ENCODE measurements at regions not wholly inside any gene's neighbourhood (a gene's known extent, or its start where the extent isn't known, plus 50 kb on each side); places are given as distances from the start of the nearest gene placed in this dataset.
"Not testable (repeated sequence)": the region's sequence is repeated elsewhere in the genome, so short reads cannot be mapped to it uniquely, and the experiment has no call there.

DNA sequence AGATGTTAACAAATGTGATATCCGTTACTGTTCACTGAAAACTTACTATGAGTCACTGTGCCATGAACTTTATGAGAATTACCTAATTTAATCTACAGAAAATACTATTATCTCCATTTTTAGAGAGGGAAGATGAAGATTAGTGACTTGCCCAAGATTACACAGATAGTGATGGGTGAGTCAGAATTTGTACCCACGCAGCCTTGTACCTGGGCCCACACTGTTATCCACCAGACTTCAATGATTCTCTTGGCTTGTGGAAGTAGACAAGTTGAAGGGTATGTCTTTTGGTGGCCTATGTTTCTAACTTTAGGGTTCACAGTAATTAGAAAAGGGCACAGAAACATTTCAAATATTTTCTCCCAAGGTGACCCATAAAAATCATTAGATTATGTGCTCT is 472.5 kb upstream of the NR3C2 start:
- no peak overlapping the region for H3K9ac ChIP-seq (ENCODE audit: low read length)
- no peaks in the 10 kb centered on the region for H3K36me3 ChIP-seq (ENCODE audit: control insufficient read depth, insufficient read depth, low read length)
- H3K4me1 ChIP-seq (ENCODE audit: control insufficient read depth, insufficient read depth, low read length): no peaks in the 10 kb centered on the region
- no peak overlapping the region for H3K4me3 ChIP-seq (ENCODE audit: low read length)
- no peak overlapping the region for H3K27ac ChIP-seq (ENCODE audit: low read depth, low read length)
- H3K27me3 ChIP-seq (ENCODE audit: control insufficient read depth, insufficient read depth, low read length): no peaks in the 10 kb centered on the region

DNA sequence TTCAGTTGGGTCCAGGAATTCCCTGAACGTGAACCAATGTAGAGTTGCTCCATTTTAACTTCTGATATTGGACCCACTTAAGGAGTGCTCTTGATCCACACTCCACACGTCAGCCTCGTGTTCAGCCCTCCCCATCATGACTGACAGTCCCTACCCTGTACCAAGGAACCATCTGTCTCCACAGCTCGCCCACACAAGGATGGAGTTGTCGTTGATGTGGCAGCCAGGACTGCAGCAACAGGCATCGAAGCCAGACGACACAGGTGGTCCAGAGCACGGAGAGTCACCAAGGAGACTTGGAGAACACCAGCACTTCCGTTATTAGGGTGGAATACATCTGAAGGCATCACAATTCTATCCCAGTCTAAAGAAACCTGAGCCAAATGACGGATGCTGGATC is 472.1 kb upstream of the NR3C2 start:
- no peak overlapping the region for H3K9ac ChIP-seq (ENCODE audit: low read length)
- no peaks in the 10 kb centered on the region for H3K4me1 ChIP-seq (ENCODE audit: control insufficient read depth, insufficient read depth, low read length)
- no peaks in the 10 kb centered on the region for H3K36me3 ChIP-seq (ENCODE audit: control insufficient read depth, insufficient read depth, low read length)
- H3K27me3 ChIP-seq (ENCODE audit: control insufficient read depth, insufficient read depth, low read length): no peaks in the 10 kb centered on the region
- H3K27ac ChIP-seq (ENCODE audit: low read depth, low read length): no peak overlapping the region
- no peak overlapping the region for H3K4me3 ChIP-seq (ENCODE audit: low read length)

DNA sequence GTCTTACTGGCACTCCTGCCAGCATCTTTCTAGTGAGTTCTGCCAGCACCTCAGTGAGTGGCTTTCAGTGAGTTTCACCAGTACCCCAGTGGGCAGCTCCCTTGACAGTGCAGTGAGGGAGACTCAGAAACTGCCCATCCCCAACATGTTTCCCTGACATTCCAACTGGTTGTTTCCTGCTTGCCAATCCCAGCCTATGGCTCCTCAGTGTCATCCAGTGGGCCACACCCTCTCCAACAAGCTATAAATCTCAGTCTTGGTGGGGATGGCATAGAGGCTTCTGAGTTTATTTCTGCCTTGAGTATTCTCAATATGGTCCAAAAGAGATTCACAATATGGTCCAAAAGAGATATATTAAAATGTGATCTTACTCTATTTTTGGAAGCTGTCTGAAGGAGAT is 461.2 kb upstream of the NR3C2 start:
- Histone ChIP-seq H3K27me3 (ENCODE audit: control insufficient read depth, insufficient read depth, low read length) (no peaks in the 10 kb centered on the region), H3K4me3 (ENCODE audit: low read length) (no peak overlapping the region), H3K36me3 (ENCODE audit: control insufficient read depth, insufficient read depth, low read length) (no peaks in the 10 kb centered on the region), H3K4me1 (ENCODE audit: control insufficient read depth, insufficient read depth, low read length) (no peaks in the 10 kb centered on the region), H3K27ac (ENCODE audit: low read depth, low read length) (no peak overlapping the region), H3K9ac (ENCODE audit: low read length) (no peak overlapping the region)

DNA sequence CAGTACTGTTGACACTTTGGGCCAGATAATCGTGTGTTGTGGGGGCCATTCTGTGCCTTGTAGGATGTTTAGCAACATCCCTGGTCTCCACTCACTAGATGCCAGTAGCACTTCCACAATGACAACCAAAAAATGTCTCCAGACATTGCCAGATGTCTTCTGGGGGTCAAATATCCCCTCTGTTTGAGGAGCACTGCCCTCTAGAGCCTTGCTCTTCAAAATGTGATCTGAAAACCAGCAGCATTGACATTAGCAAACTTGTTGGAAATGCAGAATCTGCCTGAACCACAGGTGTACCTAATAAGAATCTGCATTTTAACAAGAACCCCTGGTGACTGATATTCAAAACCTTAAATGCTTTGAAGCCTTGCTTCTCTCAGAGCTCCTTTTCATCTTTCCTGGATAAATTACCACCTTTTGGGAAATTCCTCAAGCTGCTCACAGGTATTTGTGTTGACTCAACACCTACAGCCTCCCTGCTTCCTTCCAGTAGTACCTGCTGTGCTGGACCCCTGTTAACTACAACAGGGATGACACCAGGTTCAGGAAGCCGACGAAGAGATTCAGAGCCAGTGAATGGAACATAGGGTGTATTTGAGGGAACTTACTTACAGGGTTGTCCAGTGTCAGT is 459.0 kb upstream of the NR3C2 start:
- Histone ChIP-seq H3K27me3 (ENCODE audit: control insufficient read depth, insufficient read depth, low read length) (no peaks in the 10 kb centered on the region), H3K36me3 (ENCODE audit: control insufficient read depth, insufficient read depth, low read length) (no peaks in the 10 kb centered on the region), H3K4me3 (ENCODE audit: low read length) (no peak overlapping the region), H3K9ac (ENCODE audit: low read length) (no peak overlapping the region), H3K4me1 (ENCODE audit: control insufficient read depth, insufficient read depth, low read length) (no peaks in the 10 kb centered on the region), H3K27ac (ENCODE audit: low read depth, low read length) (no peak overlapping the region)

DNA sequence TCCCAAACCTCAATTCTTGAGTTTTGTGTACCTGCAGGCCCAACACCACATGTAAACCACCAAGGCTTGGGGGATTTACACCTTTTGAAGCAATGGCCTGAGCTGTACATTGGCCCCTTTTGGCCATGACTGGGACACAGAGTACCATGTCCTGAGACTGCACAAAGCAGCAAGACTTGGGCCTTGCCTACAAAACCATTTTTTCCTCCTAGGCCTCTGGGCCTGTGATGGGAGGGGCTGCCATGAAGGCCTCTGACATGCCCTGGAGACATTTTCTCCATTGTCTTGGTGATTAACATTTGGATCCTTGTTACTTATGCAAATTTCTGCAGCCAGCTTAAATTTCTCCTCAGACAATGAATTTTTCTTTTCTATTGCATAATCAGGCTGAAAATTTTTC is 455.9 kb upstream of the NR3C2 start:
- not testable (repeated sequence) for H3K36me3 ChIP-seq (ENCODE audit: control insufficient read depth, insufficient read depth, low read length); H3K4me3 ChIP-seq (ENCODE audit: low read length); H3K27me3 ChIP-seq (ENCODE audit: control insufficient read depth, insufficient read depth, low read length); H3K9ac ChIP-seq (ENCODE audit: low read length); H3K27ac ChIP-seq (ENCODE audit: low read depth, low read length); H3K4me1 ChIP-seq (ENCODE audit: control insufficient read depth, insufficient read depth, low read length)

DNA sequence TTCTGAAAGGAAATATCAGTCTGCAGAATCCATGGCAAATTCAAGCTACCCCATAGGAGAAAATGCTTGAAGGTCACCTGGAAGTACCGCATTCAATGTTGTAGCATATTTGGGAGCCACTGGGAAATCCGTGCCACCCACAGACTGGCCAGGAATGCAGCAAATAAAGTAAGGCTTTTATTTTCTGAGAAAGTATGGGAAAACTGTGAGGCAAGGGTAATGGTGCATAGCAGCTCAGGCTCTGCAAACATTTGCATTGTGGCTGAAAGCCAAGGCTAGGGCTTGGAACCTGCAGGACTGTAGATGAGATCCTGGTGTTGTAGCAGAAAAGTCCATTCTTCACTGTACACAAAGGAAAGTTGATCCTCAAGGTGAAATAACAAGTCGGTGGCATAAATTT is 450.9 kb upstream of the NR3C2 start:
- H3K27ac ChIP-seq (ENCODE audit: low read depth, low read length): no peak overlapping the region
- no peaks in the 10 kb centered on the region for H3K4me1 ChIP-seq (ENCODE audit: control insufficient read depth, insufficient read depth, low read length)
- no peaks in the 10 kb centered on the region for H3K27me3 ChIP-seq (ENCODE audit: control insufficient read depth, insufficient read depth, low read length)
- H3K36me3 ChIP-seq (ENCODE audit: control insufficient read depth, insufficient read depth, low read length): no peaks in the 10 kb centered on the region
- H3K9ac ChIP-seq (ENCODE audit: low read length): no peak overlapping the region
- no peak overlapping the region for H3K4me3 ChIP-seq (ENCODE audit: low read length)

DNA sequence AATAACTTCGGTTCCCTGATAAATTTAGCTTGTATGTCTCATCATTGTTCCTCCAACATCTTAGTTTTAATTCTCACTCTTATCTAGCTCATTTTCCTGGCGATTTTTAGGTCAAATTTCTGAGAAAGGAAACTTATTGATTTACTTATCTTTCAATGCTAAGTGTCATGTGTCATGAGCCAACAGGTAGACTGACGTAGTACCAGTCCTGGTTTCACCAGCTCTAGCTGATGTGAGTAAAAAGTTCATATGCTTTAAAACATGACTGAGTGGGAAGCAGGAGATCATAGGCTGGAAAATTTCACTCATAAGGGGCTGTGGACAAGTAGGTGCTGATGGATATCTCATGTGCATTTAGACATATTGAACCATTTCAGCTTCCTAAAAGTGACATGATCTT is 441.7 kb upstream of the NR3C2 start:
- H3K36me3 ChIP-seq (ENCODE audit: control insufficient read depth, insufficient read depth, low read length): no peaks in the 10 kb centered on the region
- no peak overlapping the region for H3K4me3 ChIP-seq (ENCODE audit: low read length)
- H3K27ac ChIP-seq (ENCODE audit: low read depth, low read length): no peak overlapping the region
- H3K4me1 ChIP-seq (ENCODE audit: control insufficient read depth, insufficient read depth, low read length): no peaks in the 10 kb centered on the region
- H3K27me3 ChIP-seq (ENCODE audit: control insufficient read depth, insufficient read depth, low read length): no peaks in the 10 kb centered on the region
- H3K9ac ChIP-seq (ENCODE audit: low read length): no peak overlapping the region

DNA sequence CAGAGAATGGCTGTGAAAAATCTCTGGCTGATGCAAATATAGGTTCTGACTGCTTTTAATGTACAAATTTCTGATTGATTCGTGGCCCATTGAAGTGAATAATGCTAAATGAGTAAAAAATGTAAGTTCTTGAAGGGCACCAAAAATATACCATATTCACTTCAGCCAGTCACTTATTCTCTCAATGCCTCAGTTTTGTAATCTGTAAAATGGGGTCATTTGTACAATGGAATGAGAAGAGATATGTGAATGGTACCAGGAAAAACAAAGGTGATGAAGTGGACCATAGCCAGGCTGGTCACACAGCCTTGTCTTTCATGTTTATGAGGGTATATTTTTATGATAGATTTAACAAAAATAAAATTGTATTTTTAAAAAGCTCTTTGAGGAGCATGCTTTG is 441.2 kb upstream of the NR3C2 start:
- Histone ChIP-seq H3K4me1 (ENCODE audit: control insufficient read depth, insufficient read depth, low read length) (no peaks in the 10 kb centered on the region), H3K4me3 (ENCODE audit: low read length) (no peak overlapping the region), H3K36me3 (ENCODE audit: control insufficient read depth, insufficient read depth, low read length) (no peaks in the 10 kb centered on the region)

DNA sequence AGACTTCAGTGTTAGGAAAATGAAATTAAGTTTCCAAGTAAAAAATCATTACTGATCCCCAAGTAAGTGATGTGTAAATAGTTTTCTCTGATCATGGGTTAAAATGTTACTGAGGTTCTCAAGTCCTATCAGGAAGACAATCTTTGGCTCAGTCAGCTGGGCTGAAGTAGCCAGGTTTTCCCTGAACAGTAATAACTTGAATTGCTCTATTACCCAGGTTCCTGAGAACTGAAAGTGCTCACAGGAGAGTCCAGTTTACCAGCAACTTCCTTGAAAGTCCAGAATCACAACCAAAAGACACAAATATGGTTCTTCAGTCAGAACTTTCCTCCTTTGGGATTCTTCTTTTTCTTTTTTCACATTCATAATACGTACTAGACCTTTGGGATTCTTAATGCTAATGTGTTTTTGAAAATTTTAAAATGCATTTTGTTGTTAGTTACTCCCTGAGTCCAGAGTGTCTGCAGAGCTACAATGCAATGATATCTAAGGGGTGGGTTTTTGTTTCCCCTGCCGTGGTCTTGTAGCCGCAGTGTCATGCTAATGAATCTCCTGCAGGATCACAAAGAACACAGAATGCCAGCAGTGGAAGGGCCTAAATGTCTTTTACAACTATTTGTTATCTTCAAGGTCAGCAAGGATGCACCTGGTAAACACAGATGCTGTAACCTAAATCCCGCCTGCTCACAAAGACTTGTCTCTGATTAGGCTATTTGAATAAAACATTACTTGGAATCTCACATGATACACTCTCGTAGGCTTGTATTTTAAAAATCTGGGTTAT is 439.8 kb upstream of the NR3C2 start:
- Histone ChIP-seq H3K36me3 (ENCODE audit: control insufficient read depth, insufficient read depth, low read length) (no peaks in the 10 kb centered on the region), H3K27me3 (ENCODE audit: control insufficient read depth, insufficient read depth, low read length) (no peaks in the 10 kb centered on the region), H3K9ac (ENCODE audit: low read length) (no peak overlapping the region), H3K27ac (ENCODE audit: low read depth, low read length) (no peak overlapping the region), H3K4me1 (ENCODE audit: control insufficient read depth, insufficient read depth, low read length) (no peaks in the 10 kb centered on the region), H3K4me3 (ENCODE audit: low read length) (no peak overlapping the region)

More for the DNA sequence above, 441.2 kb upstream of the NR3C2 start:
- Histone ChIP-seq H3K9ac (ENCODE audit: low read length) (no peak overlapping the region), H3K27me3 (ENCODE audit: control insufficient read depth, insufficient read depth, low read length) (no peaks in the 10 kb centered on the region), H3K27ac (ENCODE audit: low read depth, low read length) (no peak overlapping the region)

DNA sequence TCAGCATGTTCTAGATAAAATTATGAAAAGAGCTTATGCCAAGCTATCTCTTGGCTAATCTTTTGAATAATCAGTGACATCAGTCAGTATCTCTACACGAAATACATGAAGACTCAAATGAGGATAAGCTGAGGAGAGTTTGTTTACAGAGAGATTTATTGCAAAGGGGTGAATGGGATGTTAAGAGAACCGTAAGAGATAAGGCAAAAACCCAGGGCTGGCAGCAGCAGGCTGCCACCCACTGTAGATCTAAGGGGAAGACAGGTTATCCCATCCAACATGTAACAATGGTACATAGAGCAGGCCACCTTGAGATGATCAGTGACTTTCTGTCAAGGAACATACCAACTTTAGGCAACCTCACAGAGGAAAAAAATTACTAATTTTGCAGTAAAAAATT is 432.1 kb upstream of the NR3C2 start:
- Histone ChIP-seq H3K36me3 (ENCODE audit: control insufficient read depth, insufficient read depth, low read length) (no peaks in the 10 kb centered on the region), H3K27ac (ENCODE audit: low read depth, low read length) (no peak overlapping the region), H3K4me1 (ENCODE audit: control insufficient read depth, insufficient read depth, low read length) (no peaks in the 10 kb centered on the region), H3K9ac (ENCODE audit: low read length) (no peak overlapping the region), H3K27me3 (ENCODE audit: control insufficient read depth, insufficient read depth, low read length) (no peaks in the 10 kb centered on the region), H3K4me3 (ENCODE audit: low read length) (no peak overlapping the region)

DNA sequence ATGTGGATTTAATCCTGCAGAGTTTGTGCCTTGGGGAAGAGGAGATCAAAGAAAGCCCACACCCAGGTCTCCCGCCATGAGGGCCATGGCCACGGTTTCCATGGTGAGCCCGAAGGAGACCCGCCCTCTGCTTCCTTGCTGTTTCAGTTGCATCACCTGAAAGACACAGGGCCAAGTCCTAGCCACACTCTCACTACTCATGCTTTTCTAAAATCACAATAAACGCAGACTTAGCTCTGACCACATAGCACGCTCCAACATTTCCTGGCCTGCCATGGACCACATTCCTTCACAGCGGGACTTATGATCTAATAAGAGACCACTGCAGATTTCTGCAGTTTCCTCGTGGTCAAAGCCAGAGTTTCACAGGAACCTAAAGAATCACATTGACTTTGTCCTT is 426.0 kb upstream of the NR3C2 start:
- H3K27ac ChIP-seq (ENCODE audit: low read depth, low read length): no peak overlapping the region
- H3K9ac ChIP-seq (ENCODE audit: low read length): no peak overlapping the region
- no peaks in the 10 kb centered on the region for H3K36me3 ChIP-seq (ENCODE audit: control insufficient read depth, insufficient read depth, low read length)
- no peaks in the 10 kb centered on the region for H3K4me1 ChIP-seq (ENCODE audit: control insufficient read depth, insufficient read depth, low read length)
- no peaks in the 10 kb centered on the region for H3K27me3 ChIP-seq (ENCODE audit: control insufficient read depth, insufficient read depth, low read length)
- no peak overlapping the region for H3K4me3 ChIP-seq (ENCODE audit: low read length)

DNA sequence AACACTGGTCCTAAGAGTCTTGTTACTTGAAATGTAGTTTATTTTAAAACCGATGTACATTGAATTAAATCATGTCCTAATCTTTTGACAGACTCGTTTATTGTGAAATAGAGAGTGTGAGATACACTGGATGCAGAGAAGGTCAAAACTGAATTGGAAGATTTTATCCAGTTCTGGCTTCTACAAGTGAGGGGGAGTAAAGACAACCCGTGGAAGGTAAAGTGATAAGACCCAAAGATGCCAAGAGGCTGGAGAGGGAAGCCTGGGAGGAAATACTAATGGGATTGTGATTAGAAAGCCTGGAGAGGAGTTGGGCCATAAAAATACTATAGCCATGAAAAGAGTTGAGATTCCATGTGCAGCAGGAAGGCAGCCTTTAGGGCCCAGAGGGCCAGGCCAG is 424.5 kb upstream of the NR3C2 start:
- H3K36me3 ChIP-seq (ENCODE audit: control insufficient read depth, insufficient read depth, low read length): no peaks in the 10 kb centered on the region
- no peak overlapping the region for H3K27ac ChIP-seq (ENCODE audit: low read depth, low read length)

DNA sequence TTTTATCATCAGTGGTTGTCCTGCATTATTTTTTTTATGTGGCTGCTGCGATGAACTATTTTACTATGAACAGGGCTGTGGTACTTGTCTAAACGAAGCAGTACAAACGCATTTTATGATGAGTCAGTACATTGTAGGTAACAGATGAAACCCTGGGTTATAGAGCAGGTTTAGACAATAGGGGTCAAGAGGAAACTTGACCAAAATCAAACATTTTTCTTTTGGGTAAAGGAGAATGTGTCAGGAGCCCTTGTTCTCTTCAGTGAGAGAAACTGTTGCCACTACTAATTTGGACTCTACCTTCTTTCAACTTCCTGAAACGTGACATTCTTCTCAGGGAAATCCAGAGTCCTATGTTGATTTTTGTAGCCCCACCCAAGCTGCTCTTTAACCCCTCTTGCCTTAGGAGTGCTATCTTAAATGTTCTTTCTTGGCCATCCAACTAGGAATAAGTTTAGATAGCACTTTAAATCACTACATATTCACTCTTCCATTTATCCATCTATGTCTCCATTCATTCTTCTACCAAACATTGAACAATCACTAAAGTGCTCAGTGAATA is 415.8 kb upstream of the NR3C2 start:
- no peak overlapping the region for H3K4me3 ChIP-seq (ENCODE audit: low read length)
- H3K27me3 ChIP-seq (ENCODE audit: control insufficient read depth, insufficient read depth, low read length): no peaks in the 10 kb centered on the region
- H3K4me1 ChIP-seq (ENCODE audit: control insufficient read depth, insufficient read depth, low read length): peaks cover 6% of the 10 kb centered on the region
- H3K27ac ChIP-seq (ENCODE audit: low read depth, low read length): peak overlapping the region; percentile 69
- H3K36me3 ChIP-seq (ENCODE audit: control insufficient read depth, insufficient read depth, low read length): no peaks in the 10 kb centered on the region
- no peak overlapping the region for H3K9ac ChIP-seq (ENCODE audit: low read length)

More for the DNA sequence above, 424.5 kb upstream of the NR3C2 start:
- Histone ChIP-seq H3K27me3 (ENCODE audit: control insufficient read depth, insufficient read depth, low read length) (no peaks in the 10 kb centered on the region), H3K4me1 (ENCODE audit: control insufficient read depth, insufficient read depth, low read length) (no peaks in the 10 kb centered on the region), H3K9ac (ENCODE audit: low read length) (no peak overlapping the region), H3K4me3 (ENCODE audit: low read length) (no peak overlapping the region)
